DOHH2 (cell line): ENCODE measurements at regions not wholly inside any gene's neighbourhood (a gene's known extent, or its start where the extent isn't known, plus 50 kb on each side); places are given as distances from the start of the nearest gene placed in this dataset.

Source experiments
- EZH2phosphoT487 ChIP-seq: fragments of 200-600 bp; sonication (generic); IDR thresholded peaks from 2 replicates; pipeline ENCODE4 v1.6.1; 2017; ENCODE audit warnings: borderline replicate concordance, mild to moderate bottlenecking, antibody characterized with exemption, low read length, moderate library complexity, mixed read lengths
- TF ChIP-seq, protein P1 (sequence below): fragments of 200-600 bp; sonication (generic); IDR thresholded peaks from one replicate; pipeline ENCODE4 v1.5.1; 2014; ENCODE audit warnings: antibody characterized with exemption, mild to moderate bottlenecking, low read depth, low read length; ENCODE audit not compliant: poor library complexity, severe bottlenecking

DNA sequence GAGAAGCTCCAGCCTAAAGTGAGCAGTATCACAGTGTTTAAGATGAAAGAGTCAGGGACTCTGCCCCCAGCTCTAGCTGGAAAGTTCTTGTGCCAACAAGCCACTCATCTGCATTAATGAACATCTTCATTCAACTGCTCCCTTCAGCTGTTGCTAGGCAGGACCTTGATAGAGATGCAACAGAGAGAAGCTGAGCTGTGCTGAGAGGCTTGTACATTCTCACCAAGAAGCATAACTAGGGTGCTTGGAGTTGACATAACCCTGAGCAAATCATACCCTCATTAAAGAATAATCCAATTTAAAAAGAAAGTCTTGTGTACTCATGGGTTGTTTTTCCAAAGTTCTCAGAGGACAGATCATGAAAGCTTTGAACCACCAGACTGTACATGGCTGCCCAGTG is 63.2 kb downstream of the ATXN3L start:
- TF ChIP-seq, protein P1, sequence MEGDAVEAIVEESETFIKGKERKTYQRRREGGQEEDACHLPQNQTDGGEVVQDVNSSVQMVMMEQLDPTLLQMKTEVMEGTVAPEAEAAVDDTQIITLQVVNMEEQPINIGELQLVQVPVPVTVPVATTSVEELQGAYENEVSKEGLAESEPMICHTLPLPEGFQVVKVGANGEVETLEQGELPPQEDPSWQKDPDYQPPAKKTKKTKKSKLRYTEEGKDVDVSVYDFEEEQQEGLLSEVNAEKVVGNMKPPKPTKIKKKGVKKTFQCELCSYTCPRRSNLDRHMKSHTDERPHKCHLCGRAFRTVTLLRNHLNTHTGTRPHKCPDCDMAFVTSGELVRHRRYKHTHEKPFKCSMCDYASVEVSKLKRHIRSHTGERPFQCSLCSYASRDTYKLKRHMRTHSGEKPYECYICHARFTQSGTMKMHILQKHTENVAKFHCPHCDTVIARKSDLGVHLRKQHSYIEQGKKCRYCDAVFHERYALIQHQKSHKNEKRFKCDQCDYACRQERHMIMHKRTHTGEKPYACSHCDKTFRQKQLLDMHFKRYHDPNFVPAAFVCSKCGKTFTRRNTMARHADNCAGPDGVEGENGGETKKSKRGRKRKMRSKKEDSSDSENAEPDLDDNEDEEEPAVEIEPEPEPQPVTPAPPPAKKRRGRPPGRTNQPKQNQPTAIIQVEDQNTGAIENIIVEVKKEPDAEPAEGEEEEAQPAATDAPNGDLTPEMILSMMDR, result no peak
- no peak for TF ChIP-seq EZH2phosphoT487
